22Rv1 (cell line): ENCODE measurements at regions not wholly inside any gene's neighbourhood (a gene's known extent, or its start where the extent isn't known, plus 50 kb on each side); places are given as distances from the start of the nearest gene placed in this dataset.

ENCODE experiments used
- H3K27ac ChIP-seq: fragments of 450-650 bp; 2 replicates; pipeline ENCODE4 v1.5.1; 2017
- CTCF ChIP-seq: fragments of 450-650 bp; IDR thresholded peaks from 2 replicates; pipeline ENCODE4 v1.5.1; 2017; ENCODE audit warnings: mild to moderate bottlenecking
- ZFX ChIP-seq: fragments of 450-650 bp; IDR thresholded peaks from 2 replicates; pipeline ENCODE4 v1.6.1; 2017; ENCODE audit warnings: antibody characterized with exemption, borderline replicate concordance

- TF ChIP-seq ZFX (no peak), CTCF (no peak)
- H3K27ac ChIP-seq = no peak overlapping the region
These were observed 227.7 kb upstream of the IRF2BP2 start for GRCh38 chr1:234837713-234838112.

GRCh38 chr1:234836776-234837357, 226.9 kb upstream of the IRF2BP2 start:
- TF ChIP-seq ZFX = no peak
- TF ChIP-seq CTCF = no peak
- no peak overlapping the region for H3K27ac ChIP-seq

GRCh38 chr1:234836045-234836681, 226.2 kb upstream of the IRF2BP2 start:
- TF ChIP-seq CTCF (no peak), ZFX (no peak)
- H3K27ac ChIP-seq = no peak overlapping the region

DNA sequence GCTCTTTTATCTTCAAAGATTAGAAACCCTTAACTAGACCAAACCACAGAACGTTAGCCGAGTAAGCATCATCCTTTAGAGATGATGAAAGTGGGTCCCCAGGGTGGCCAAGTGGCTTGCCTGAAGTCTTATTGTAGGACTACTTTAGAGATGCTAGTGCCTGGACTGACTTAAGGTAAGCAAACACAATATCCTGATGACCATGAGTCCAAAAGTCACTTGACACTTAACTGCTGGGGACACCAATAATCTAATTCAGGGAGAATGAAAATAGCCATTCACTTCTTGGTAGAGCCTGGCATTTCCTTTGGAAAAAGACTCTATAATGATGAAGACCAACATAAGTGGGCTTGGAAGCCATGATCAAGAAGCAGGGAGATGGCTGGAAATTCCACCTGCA, 225.3 kb upstream of the IRF2BP2 start:
- TF ChIP-seq CTCF = no peak
- TF ChIP-seq ZFX = no peak
- no peak overlapping the region for H3K27ac ChIP-seq

DNA sequence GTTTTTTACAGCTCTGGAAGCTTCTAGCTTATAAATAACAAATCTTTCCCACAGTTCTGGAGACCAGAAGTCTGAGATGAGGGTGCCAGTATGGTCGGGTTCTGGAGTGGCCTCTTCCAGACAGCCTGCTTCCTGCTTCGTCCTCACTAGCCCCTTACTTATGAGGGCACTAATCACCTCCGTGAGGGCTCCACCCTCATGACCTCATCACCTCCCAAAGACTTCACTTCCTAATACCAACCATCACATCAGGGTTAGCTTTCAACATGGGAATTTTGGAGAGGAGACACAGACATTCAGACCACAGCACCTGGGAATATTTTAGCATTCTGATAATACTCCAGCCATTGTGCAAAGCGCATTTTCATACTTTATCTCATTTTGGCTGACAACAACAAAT, 223.7 kb upstream of the IRF2BP2 start:
- TF ChIP-seq ZFX (no peak), CTCF (no peak)
- no peak overlapping the region for H3K27ac ChIP-seq

- no peak for TF ChIP-seq ZFX
- no peak overlapping the region for H3K27ac ChIP-seq
These were observed 223.1 kb upstream of the IRF2BP2 start for GRCh38 chr1:234833118-234833517.

GRCh38 chr1:234827656-234828055, 217.7 kb upstream of the IRF2BP2 start:
- no peak overlapping the region for H3K27ac ChIP-seq
- TF ChIP-seq ZFX (no peak), CTCF (no peak)

DNA sequence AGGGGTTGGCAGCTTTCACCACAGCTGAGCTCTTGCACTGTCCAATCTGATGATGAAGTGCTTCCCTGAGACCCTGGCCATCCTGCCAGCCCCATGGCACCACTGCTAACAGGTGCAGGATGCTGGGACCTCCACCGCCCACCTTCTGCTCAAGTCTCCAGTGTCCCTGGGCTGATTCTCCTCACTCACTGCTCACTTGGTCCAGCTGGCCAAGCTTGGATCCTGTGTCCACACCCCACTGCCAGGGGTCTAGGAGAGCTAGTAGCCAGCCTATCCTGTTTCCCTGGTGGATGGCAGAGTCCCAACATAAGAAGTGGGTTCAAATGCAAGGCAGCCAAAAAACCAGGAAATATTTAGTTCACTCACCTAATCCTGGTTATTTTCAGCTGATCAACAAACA, 217.2 kb upstream of the IRF2BP2 start:
- no peak for TF ChIP-seq CTCF
- TF ChIP-seq ZFX = no peak
- H3K27ac ChIP-seq = no peak overlapping the region
